Muscle layer of duodenum (tissue), 2 donors: ENCODE measurements at regions not wholly inside any gene's neighbourhood (a gene's known extent, or its start where the extent isn't known, plus 50 kb on each side); places are given as distances from the start of the nearest gene placed in this dataset.

Experiments used
- H3K27ac ChIP-seq: one replicate; pipeline ENCODE4 v1.7.0; 2013; ENCODE audit warnings: mild to moderate bottlenecking, low read length
- H3K27me3 ChIP-seq: one replicate; pipeline ENCODE4 v1.7.0; 2013; ENCODE audit warnings: low read depth, mild to moderate bottlenecking, control low read depth, low read length
- H3K36me3 ChIP-seq, 2 donors: one replicate each; pipeline ENCODE4 v1.7.0; 2013; ENCODE audit warnings: low read length in 2 of 2, control low read depth in 1 of 2, mild to moderate bottlenecking in 1 of 2; ENCODE audit not compliant: insufficient read depth in 2 of 2, control insufficient read depth in 1 of 2
- H3K4me1 ChIP-seq, 2 donors: one replicate each; pipeline ENCODE4 v1.7.0; 2013; ENCODE audit warnings: low read length in 2 of 2, mild to moderate bottlenecking in 2 of 2, control low read depth in 1 of 2, moderate library complexity in 1 of 2; ENCODE audit not compliant: insufficient read depth in 2 of 2, control insufficient read depth in 1 of 2
- H3K4me3 ChIP-seq, 2 donors: one replicate each; pipeline ENCODE4 v1.7.0; 2013; ENCODE audit warnings: low read length in 2 of 2, low read depth in 1 of 2, mild to moderate bottlenecking in 1 of 2
- H3K9me3 ChIP-seq, 2 donors: one replicate each; pipeline ENCODE4 v1.7.0; 2013; ENCODE audit warnings: low read length in 2 of 2, control low read depth in 1 of 2, mild to moderate bottlenecking in 1 of 2; ENCODE audit not compliant: control insufficient read depth in 1 of 2
- donor health status: healthy.

DNA sequence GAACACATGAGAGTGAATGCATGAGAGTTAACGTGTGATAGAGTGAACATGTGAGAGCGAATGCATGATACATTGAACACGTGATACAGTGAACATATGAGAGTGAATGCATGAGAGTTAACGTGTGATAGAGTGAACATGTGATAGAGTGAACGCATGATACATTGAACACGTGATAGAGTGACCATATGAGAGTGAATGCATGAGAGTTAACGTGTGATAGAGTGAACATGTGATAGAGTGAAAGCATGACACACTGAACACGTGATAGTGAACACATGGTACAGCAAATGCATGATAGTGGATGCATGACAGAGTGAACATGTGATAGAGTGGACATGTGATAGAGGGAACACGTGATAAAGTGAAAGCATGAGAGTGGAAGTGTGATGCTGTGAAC lies 517.9 kb downstream of the EIPR1 start:
- H3K4me1 ChIP-seq: no peaks in the 10 kb centered on the region
- H3K9me3 ChIP-seq: no peaks in the 10 kb centered on the region
- H3K4me3 ChIP-seq: no peak overlapping the region
- H3K36me3 ChIP-seq: no peaks in the 10 kb centered on the region
- H3K27ac ChIP-seq: no peak overlapping the region
- H3K27me3 ChIP-seq: no peaks in the 10 kb centered on the region

DNA sequence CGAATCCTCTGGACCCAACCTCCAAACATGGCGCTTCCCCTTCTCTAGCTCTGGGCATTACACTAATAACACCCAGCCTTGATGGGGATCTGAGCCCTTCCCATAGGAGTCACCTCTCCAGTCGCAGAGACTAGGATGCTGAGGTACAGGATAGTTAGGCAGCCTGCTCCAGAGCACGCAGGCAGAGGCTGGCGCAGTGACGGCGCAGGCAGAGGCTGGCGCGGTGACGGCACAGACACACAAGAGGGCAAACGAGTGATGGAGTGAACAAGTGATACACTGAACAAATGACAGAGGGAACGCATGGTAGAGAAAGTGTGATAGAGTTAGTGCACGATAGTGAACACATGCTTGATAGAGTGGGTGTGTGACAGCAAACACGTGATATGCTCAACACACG lies 518.5 kb downstream of the EIPR1 start:
- H3K9me3 ChIP-seq: no peaks in the 10 kb centered on the region
- no peak overlapping the region for H3K4me3 ChIP-seq
- no peaks in the 10 kb centered on the region for H3K4me1 ChIP-seq
- no peak overlapping the region for H3K27ac ChIP-seq
- no peaks in the 10 kb centered on the region for H3K27me3 ChIP-seq
- H3K36me3 ChIP-seq: no peaks in the 10 kb centered on the region

DNA sequence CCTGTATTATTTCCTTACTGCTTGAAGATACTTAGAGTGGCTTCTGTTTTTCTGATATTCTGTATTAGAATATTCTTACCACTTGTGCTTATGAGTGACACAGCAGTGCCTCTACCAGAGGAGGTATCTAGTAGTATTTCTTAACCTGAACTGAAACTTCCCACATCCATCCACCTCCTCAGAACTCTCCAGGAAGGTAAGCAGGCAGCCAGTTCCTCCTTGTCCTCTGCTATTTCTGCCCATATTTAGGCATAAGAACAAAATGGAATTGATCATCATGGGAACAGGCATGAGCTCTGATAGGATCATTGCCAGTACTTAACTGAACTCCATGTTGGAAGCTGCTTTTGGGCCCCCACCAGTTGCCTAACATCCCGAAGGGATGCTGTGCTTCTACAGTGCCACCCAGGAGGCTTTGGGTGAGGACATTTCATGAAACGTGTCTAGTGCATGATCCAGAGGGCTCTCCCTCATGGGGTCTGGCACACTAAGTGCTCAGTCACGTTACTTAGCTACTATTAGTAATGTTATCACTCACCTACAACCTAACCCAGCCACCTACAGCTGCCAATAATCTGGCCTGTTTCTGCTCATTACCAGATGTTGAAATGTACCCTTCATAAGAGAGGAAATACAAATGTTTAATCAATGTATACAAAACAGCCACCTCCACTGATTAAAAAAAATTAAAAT lies 520.7 kb downstream of the EIPR1 start:
- Histone ChIP-seq H3K4me1 (no peaks in the 10 kb centered on the region), H3K9me3 (no peaks in the 10 kb centered on the region), H3K27me3 (no peaks in the 10 kb centered on the region), H3K36me3 (no peaks in the 10 kb centered on the region), H3K27ac (no peak overlapping the region), H3K4me3 (no peak overlapping the region)

DNA sequence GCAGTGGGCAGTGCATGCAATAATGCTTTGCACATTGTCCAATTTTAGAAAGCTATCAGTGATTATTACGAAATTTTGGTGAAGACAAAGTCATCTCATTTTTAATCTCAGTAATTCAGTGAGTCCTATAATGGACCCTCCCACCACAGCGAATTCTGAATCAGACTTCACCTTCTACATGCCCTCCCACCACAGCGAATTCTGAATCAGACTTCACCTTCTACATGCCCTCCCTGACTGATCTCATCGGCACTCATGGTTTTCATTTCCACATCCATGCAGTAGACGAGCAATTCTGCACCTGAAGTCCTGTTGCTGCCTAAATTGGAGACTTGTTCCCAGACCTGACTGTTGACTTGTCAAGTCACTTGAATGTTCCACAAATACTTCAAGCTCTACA lies 522.3 kb downstream of the EIPR1 start:
- H3K4me3 ChIP-seq: no peak overlapping the region
- no peak overlapping the region for H3K27ac ChIP-seq
- H3K4me1 ChIP-seq: no peaks in the 10 kb centered on the region
- no peaks in the 10 kb centered on the region for H3K27me3 ChIP-seq
- no peaks in the 10 kb centered on the region for H3K9me3 ChIP-seq
- no peaks in the 10 kb centered on the region for H3K36me3 ChIP-seq

DNA sequence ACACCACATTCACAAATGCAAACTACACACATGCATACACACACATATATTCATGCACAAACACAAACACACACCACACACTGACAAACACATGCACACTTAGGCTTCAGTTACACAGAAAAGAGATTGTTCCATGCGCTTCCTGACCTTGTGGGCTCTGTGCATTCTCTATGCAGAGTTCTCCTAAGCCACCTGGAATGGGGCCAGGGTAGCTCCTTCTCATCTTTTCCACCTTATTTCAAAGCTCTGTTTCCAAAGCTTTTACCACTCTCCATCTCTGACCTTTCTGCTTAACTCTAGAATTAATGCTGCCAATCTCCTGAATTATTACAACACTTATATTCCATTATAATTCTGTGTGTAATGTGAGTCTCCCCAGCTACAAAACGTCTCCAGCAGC lies 522.3 kb upstream of the MYT1L start:
- no peaks in the 10 kb centered on the region for H3K9me3 ChIP-seq
- H3K36me3 ChIP-seq: no peaks in the 10 kb centered on the region
- H3K27me3 ChIP-seq: no peaks in the 10 kb centered on the region
- no peak overlapping the region for H3K27ac ChIP-seq
- no peaks in the 10 kb centered on the region for H3K4me1 ChIP-seq
- no peak overlapping the region for H3K4me3 ChIP-seq

DNA sequence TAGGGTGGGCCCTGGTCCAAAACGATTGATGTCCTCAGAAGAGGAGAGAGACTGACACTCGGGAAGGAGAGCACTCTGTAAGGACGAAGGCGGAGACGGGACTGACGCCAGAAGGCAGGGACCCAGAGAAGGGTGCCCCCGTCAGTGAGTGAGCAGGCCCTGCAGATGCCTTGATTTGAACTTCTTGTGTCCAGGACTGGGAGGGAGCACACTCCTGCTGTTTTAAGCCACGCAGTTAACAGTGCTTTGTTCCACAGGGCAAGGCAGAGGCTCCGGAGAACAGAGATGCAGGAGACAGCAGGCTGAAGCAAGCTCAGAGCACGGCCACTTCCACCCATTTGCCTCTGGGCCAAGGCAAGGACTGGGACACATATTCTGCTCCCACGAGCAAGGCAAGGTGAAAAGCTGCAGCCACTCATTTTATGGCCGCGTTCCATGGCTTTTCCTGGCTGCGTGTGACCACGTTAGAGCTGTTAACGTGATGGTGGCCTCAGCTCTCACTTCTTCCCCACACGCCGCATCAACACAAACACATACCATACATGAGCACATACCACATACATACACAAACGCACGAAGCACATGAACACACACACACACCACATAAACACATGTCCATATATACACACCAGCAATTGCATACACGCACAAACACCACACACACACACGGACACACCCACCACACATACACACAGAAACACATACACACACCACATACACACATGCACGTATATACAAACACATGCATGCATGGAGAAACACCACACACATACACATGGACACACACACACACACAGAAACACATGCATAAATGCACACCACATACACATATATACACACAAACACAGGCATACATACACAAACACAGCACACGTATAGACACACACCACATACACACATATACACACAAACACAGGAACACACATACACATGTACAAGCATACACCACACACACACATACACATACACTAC lies 521.0 kb upstream of the MYT1L start:
- Histone ChIP-seq H3K36me3 (no peaks in the 10 kb centered on the region), H3K4me3 (no peak overlapping the region), H3K27me3 (no peaks in the 10 kb centered on the region), H3K9me3 (no peaks in the 10 kb centered on the region), H3K4me1 (no peaks in the 10 kb centered on the region), H3K27ac (no peak overlapping the region)

DNA sequence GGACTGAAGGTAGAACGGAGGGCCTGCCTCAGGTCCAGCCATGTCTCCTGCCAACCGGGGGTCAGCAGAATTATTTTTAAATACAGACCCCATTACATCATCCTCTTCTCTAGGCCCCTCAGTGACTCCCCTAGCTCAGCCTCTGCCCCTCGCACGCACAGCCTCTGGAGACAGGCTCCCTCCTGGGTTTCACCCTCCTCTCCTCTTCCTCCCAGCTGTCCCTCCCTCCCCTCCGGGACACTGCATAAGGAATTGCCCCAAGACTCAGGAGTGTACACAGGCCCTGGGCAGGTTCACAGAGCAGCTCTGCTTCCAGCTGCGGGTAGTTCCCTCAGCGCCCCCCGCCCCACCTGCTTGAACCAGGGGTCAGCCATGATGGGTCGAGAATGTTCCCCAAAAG lies 520.2 kb upstream of the MYT1L start:
- Histone ChIP-seq H3K36me3 (no peaks in the 10 kb centered on the region), H3K27ac (no peak overlapping the region), H3K4me1 (no peaks in the 10 kb centered on the region), H3K4me3 (no peak overlapping the region), H3K9me3 (no peaks in the 10 kb centered on the region), H3K27me3 (no peaks in the 10 kb centered on the region)

DNA sequence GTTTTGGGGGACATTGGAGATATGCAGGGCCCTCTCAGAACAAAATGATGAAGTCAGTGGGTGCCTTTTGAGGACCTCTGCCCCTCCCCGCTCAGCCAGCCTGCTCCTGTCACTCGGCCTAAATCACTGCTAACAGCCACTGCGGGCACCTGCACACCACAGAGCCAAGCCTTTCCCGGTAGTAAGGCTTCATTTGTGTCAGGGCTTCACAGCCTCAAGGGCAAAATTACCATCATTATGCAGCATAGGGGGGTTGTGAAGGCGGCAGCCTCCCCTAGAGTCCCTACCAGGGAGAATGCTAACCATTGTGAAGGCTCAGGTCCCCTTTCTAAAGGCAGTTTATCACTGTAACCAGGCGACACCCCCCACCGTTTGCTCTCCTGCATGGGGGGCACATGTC lies 519.8 kb upstream of the MYT1L start:
- Histone ChIP-seq H3K27ac (no peak overlapping the region), H3K27me3 (no peaks in the 10 kb centered on the region), H3K36me3 (no peaks in the 10 kb centered on the region), H3K4me3 (no peak overlapping the region), H3K9me3 (no peaks in the 10 kb centered on the region), H3K4me1 (no peaks in the 10 kb centered on the region)

DNA sequence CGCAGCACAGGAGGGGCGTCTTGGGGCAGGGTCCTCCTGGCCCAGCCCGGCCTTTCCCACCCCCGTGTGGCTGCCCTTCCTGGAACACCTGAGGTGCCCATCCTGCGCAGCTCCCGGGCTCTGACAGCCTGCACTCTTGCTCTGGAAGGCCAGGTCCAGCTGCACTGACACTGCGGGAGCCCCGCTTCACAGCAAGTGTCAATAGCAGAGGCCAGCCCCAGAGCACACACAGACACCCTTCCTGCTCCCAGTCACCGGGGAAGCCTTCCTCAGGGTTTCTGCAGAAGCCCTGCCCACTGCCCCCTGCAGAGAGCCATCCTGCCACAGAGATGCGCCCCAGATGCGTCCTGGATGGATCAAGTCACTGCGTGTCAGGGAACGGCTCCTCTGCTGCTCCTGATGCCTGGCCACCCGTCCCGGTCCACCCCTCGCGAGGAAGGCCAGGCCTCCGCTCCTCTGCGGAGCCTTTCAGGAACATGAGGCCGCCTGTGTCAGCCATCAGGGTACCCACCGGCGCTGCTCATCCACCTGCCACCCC lies 519.2 kb upstream of the MYT1L start:
- no peaks in the 10 kb centered on the region for H3K9me3 ChIP-seq
- H3K27me3 ChIP-seq: no peaks in the 10 kb centered on the region
- H3K36me3 ChIP-seq: no peaks in the 10 kb centered on the region
- H3K27ac ChIP-seq: no peak overlapping the region
- H3K4me3 ChIP-seq: no peak overlapping the region
- no peaks in the 10 kb centered on the region for H3K4me1 ChIP-seq

DNA sequence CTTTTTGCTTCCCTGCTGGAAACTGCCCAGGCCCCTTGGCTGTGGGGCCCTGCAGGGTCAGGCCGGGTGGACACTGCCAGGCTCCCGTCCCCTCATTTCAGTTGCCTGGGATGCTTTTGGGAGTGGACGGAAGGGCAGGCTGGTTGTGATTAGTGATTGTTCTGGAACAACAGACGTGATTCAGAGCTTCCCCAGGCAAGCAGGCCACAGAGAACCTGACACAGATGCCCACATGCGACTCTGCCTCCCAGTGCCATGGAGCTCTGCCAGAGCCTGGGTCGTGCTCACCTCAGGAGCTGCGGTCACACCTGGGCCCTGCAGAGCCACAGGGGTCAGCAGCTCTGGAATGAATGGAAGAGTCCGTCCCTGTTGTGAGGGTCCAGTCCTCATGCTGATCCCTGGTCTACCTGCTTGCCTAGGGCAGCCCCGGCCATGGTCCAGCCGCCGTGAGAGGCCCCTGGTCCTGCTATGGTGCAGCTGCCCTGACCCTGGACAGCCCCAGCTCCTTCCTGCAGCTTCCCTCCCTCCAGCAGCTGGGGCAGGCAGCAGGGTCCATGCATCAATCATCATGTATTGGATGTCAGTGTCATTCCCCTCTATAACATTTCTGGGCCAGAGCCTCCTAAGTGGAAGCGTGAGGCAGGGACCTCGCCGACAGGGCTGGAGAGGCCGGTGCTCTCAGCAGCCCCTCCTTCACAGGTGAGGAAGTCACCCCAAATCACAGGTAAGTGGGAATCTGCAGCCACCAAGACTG lies 518.6 kb upstream of the MYT1L start:
- no peaks in the 10 kb centered on the region for H3K9me3 ChIP-seq
- no peak overlapping the region for H3K4me3 ChIP-seq
- no peaks in the 10 kb centered on the region for H3K4me1 ChIP-seq
- H3K27me3 ChIP-seq: no peaks in the 10 kb centered on the region
- no peaks in the 10 kb centered on the region for H3K36me3 ChIP-seq
- H3K27ac ChIP-seq: no peak overlapping the region
